ENCODE measurements at regions not wholly inside any gene's neighbourhood (a gene's known extent, or its start where the extent isn't known, plus 50 kb on each side); places are given as distances from the start of the nearest gene placed in this dataset.

DNA sequence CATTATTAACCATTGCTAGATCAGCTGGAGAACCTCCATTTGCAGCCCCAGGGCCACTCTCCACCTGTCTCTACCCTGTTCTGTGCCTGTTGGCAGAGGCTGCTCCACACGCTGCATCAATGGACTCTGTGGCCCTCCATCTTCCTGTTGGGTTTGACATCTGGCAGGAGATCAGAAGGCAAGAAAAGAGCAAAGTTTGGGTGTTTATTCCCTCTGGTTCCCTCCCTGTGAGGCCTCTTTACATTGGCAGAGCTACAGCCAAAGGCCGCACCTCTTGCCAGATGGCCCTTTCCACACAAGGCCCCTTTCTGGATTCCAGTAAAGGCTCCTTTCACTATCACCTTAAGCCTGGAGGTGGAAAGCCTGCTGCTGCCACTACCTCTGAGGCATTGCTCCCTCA is 110.9 kb upstream of the RND3 start:
- no peak for TF ChIP-seq EZH2phosphoT487 (IDR thresholded peaks at IDR 0.05; ENCODE audit: borderline replicate concordance, low read length)
- TF ChIP-seq, protein P1, sequence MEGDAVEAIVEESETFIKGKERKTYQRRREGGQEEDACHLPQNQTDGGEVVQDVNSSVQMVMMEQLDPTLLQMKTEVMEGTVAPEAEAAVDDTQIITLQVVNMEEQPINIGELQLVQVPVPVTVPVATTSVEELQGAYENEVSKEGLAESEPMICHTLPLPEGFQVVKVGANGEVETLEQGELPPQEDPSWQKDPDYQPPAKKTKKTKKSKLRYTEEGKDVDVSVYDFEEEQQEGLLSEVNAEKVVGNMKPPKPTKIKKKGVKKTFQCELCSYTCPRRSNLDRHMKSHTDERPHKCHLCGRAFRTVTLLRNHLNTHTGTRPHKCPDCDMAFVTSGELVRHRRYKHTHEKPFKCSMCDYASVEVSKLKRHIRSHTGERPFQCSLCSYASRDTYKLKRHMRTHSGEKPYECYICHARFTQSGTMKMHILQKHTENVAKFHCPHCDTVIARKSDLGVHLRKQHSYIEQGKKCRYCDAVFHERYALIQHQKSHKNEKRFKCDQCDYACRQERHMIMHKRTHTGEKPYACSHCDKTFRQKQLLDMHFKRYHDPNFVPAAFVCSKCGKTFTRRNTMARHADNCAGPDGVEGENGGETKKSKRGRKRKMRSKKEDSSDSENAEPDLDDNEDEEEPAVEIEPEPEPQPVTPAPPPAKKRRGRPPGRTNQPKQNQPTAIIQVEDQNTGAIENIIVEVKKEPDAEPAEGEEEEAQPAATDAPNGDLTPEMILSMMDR (conservative IDR thresholded peaks at IDR 0.05; ENCODE audit: low read depth, low read length), result no peak
- no peak for TF ChIP-seq EZH2 (IDR thresholded peaks at IDR 0.05; ENCODE audit: low read length, unreplicated experiment)

All from PC-3 (cell line).